GM12878 (cell line): ENCODE measurements at regions not wholly inside any gene's neighbourhood (a gene's known extent, or its start where the extent isn't known, plus 50 kb on each side); places are given as distances from the start of the nearest gene placed in this dataset.

Experiments
- ATAC-seq: fragments of 200-7000 bp; cut with Tn5 transposase; 3 replicates; pipeline ENCODE4 v1.9.1; 2020; ENCODE audit warnings: mild to moderate bottlenecking, moderate library complexity
- BruUV-seq: library from RNA; stranded (reverse); fragments of 400-500 nt; replicated peaks from 2 replicates; lab custom pipeline; 2021; lab: Mats Ljungman, UMichigan
- CTCF ChIA-PET: fragments of 300-600 bp; sonication (Branson Sonifier 250); formaldehyde crosslinking; extraction: SDS; loops from one replicate; lab custom pipeline; 2021; ENCODE audit warnings: inconsistent platforms; lab: Yijun Ruan, JAX
- POLR2A ChIA-PET: fragments of 350-600 bp; formaldehyde crosslinking; extraction: SDS; loops from one replicate; lab custom pipeline; 2021; ENCODE audit warnings: inconsistent platforms; lab: Charles Lee
- RAD21 ChIA-PET: fragments of 300-600 bp; sonication (Branson Sonifier 250); formaldehyde crosslinking; loops from one replicate; lab custom pipeline; 2023; ENCODE audit warnings: antibody characterized with exemption; ENCODE audit not compliant: unreplicated experiment; lab: Charles Lee
- SMC1A ChIA-PET: fragments of 300-600 bp; sonication (Branson Sonifier 250); formaldehyde crosslinking; loops from one replicate; lab custom pipeline; 2023; ENCODE audit not compliant: unreplicated experiment, uncharacterized antibody; lab: Charles Lee
- DNase-seq: peaks from one replicate; pipeline ENCODE4 v3.0.0-alpha.2; 2011; ENCODE audit warnings: low read depth, low spot score
- FAIRE-seq: peaks from 3 replicates; lab custom pipeline; 2011; peaks lifted over from hg19 to GRCh38; lab: Jason Lieb, UNC
- H2AFZ ChIP-seq: 2 replicates; pipeline ENCODE4 v1.6.0; 2011; ENCODE audit warnings: low read depth, low read length, control low read depth; ENCODE audit not compliant: control insufficient read depth
- H3K27ac ChIP-seq: 2 replicates; pipeline ENCODE4 v1.5.1; 2011; ENCODE audit warnings: control low read depth; ENCODE audit not compliant: control insufficient read depth, insufficient read depth
- H3K27me3 ChIP-seq, 2 experiments: replicated peaks in 1 of 2; 2 replicates each; pipeline versions ENCODE4 v1.6.0 to v1.6.1; 2011; ENCODE audit warnings: low read length in 1 of 2; ENCODE audit not compliant: control insufficient read depth in 2 of 2, insufficient read depth in 2 of 2
- H3K36me3 ChIP-seq, 2 experiments: 2 replicates each; pipeline ENCODE4 v1.5.1; 2011; ENCODE audit warnings: low read length in 1 of 2; ENCODE audit not compliant: control insufficient read depth in 2 of 2, insufficient read depth in 2 of 2
- H3K4me1 ChIP-seq: 2 replicates; pipeline ENCODE4 v1.6.1; 2011; ENCODE audit warnings: mild to moderate bottlenecking, low read length, moderate library complexity, mixed read lengths; ENCODE audit not compliant: control insufficient read depth, insufficient read depth
- H3K4me2 ChIP-seq: 2 replicates; pipeline ENCODE4 v1.6.0; 2011; ENCODE audit warnings: control low read depth; ENCODE audit not compliant: control insufficient read depth, insufficient read depth
- H3K4me3 ChIP-seq: fragments of 200-600 bp; sonication (generic); 2 replicates; pipeline ENCODE4 v1.5.1; 2016
- H3K79me2 ChIP-seq: 2 replicates; pipeline ENCODE4 v1.6.0; 2011; ENCODE audit warnings: low read length; ENCODE audit not compliant: control insufficient read depth, insufficient read depth
- H3K9ac ChIP-seq: 2 replicates; pipeline ENCODE4 v1.8.0; 2011; ENCODE audit warnings: low read length, control low read depth, mixed read lengths; ENCODE audit not compliant: control insufficient read depth, insufficient read depth
- H3K9me3 ChIP-seq: replicated peaks from 3 replicates; pipeline ENCODE4 v1.5.1; 2011; ENCODE audit warnings: mild to moderate bottlenecking, low read length; ENCODE audit not compliant: control insufficient read depth, insufficient read depth
- H4K20me1 ChIP-seq: 2 replicates; pipeline ENCODE4 v1.6.0; 2011; ENCODE audit not compliant: control insufficient read depth, insufficient read depth
- ASH2L ChIP-seq: fragments of 300-600, 200-600 bp; sonication (generic); IDR thresholded peaks from 2 replicates; pipeline ENCODE4 v1.6.1; 2017; ENCODE audit warnings: low read depth, mild to moderate bottlenecking, borderline replicate concordance
- BMI1 ChIP-seq: fragments of 450-650 bp; IDR thresholded peaks from 2 replicates; pipeline ENCODE4 v1.6.1; 2016; ENCODE audit warnings: mild to moderate bottlenecking, moderate library complexity, borderline replicate concordance
- HDAC6 ChIP-seq: fragments of 200-600 bp; sonication (generic); IDR thresholded peaks from one replicate; pipeline ENCODE4 v1.8.0; 2017; ENCODE audit warnings: antibody characterized with exemption; ENCODE audit not compliant: unreplicated experiment
- SUPT20H ChIP-seq: IDR thresholded peaks from 2 replicates; pipeline ENCODE4 v1.6.1; 2011; ENCODE audit warnings: low read depth, mild to moderate bottlenecking, low read length, moderate library complexity, borderline replicate concordance; ENCODE audit not compliant: control insufficient read depth
- ZNF207 ChIP-seq: fragments of 450-650 bp; IDR thresholded peaks from 2 replicates; pipeline ENCODE4 v1.6.1; 2014; ENCODE audit warnings: antibody characterized with exemption, mild to moderate bottlenecking, borderline replicate concordance
- ZNF217 ChIP-seq: fragments of 450-650 bp; IDR thresholded peaks from 2 replicates; pipeline ENCODE4 v1.6.1; 2017; ENCODE audit warnings: antibody characterized with exemption, mild to moderate bottlenecking
- WGBS: methylation state at CpG from one replicate; pipeline ENCODE4 v1.1.6; 2016; ENCODE audit warnings: low lambda C conversion rate; ENCODE audit not compliant: insufficient replicate concordance, insufficient coverage; ENCODE audit errors: missing lambda C conversion rate; 5-methylcytosine and 5-hydroxymethylcytosine counted together
- in situ Hi-C: fragments of 300-500 bp; cut with MboI; formaldehyde crosslinking; loops from 9 replicates; pipeline ENCODE4 v1.14.3; 2018; ENCODE audit warnings: mixed read lengths
- intact Hi-C: fragments of 100-400 bp; cut with micrococcal nuclease; formaldehyde crosslinking; loops from one replicate; pipeline ENCODE4 v1.14.2; 2022; ENCODE audit not compliant: unreplicated experiment
- TF ChIP-seq, protein P1 (sequence below): fragments of 450-650 bp; IDR thresholded peaks from 2 replicates; pipeline ENCODE4 v1.6.1; 2017; ENCODE audit warnings: borderline replicate concordance
- TF ChIP-seq, protein P2 (sequence below): fragments of 450-650 bp; IDR thresholded peaks from 2 replicates; pipeline ENCODE4 v1.6.1; 2017; ENCODE audit warnings: mild to moderate bottlenecking, low read depth, inconsistent platforms; ENCODE audit not compliant: poor library complexity, severe bottlenecking

DNA sequence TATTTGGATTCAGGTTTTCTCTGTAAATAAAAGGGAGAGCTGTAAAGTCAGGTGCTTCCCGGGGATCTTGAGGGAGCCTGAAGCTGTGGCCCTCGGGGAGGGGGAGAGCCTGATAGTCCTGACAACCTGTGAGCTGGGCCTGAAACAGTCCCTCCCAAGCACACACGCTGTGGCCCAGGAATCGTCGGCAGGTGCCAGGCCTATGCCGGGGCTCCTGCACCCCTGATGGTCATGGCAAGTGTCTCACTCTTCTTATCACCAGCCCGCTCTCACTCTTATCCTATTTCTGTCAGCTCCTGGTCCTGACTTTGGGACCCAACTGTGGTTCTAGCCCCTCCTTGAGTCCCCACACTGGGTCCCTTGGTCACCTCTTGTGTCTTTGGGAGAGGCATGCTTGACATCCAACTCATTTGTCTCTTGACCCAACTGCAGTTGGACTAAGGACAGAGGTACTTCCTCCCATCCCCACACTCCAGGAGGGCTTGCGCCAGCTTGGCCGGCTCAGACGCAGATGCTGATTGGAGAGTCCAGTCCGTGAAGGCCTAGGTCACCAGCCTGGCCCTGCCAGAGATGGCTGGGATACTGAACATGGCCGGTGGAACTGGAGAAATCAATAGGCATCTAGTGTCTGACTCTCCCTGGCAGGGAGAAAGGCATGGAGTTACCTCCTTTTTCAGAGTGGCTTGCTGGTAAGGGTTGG is 170.5 kb upstream of the WSCD1 start:
- H3K27ac ChIP-seq = no peak overlapping the region
- no peaks in the 10 kb centered on the region for H3K36me3 ChIP-seq
- TF ChIP-seq ZNF217 (no peak), ZNF207 (no peak), ASH2L (no peak), HDAC6 (no peak), BMI1 (no peak), SUPT20H (no peak)
- TF ChIP-seq, protein P1, sequence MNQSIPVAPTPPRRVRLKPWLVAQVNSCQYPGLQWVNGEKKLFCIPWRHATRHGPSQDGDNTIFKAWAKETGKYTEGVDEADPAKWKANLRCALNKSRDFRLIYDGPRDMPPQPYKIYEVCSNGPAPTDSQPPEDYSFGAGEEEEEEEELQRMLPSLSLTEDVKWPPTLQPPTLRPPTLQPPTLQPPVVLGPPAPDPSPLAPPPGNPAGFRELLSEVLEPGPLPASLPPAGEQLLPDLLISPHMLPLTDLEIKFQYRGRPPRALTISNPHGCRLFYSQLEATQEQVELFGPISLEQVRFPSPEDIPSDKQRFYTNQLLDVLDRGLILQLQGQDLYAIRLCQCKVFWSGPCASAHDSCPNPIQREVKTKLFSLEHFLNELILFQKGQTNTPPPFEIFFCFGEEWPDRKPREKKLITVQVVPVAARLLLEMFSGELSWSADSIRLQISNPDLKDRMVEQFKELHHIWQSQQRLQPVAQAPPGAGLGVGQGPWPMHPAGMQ = no peak
- TF ChIP-seq, protein P2, sequence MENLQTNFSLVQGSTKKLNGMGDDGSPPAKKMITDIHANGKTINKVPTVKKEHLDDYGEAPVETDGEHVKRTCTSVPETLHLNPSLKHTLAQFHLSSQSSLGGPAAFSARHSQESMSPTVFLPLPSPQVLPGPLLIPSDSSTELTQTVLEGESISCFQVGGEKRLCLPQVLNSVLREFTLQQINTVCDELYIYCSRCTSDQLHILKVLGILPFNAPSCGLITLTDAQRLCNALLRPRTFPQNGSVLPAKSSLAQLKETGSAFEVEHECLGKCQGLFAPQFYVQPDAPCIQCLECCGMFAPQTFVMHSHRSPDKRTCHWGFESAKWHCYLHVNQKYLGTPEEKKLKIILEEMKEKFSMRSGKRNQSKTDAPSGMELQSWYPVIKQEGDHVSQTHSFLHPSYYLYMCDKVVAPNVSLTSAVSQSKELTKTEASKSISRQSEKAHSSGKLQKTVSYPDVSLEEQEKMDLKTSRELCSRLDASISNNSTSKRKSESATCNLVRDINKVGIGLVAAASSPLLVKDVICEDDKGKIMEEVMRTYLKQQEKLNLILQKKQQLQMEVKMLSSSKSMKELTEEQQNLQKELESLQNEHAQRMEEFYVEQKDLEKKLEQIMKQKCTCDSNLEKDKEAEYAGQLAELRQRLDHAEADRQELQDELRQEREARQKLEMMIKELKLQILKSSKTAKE = no peak
- in situ Hi-C loops = no loop called here
- no peaks in the 10 kb centered on the region for H3K79me2 ChIP-seq
- WGBS = 27% methylated on average over 12 of the region's 12 CpGs
- SMC1A ChIA-PET = no interaction called here
- CTCF ChIA-PET = no interaction called here
- no peaks in the 10 kb centered on the region; the same call in 2 of the 3 replicates for H3K9me3 ChIP-seq
- FAIRE-seq = no peak
- RAD21 ChIA-PET = no interaction called here
- no peak overlapping the region for H3K4me3 ChIP-seq
- no peak overlapping the region for H3K9ac ChIP-seq
- no peaks in the 10 kb centered on the region for H4K20me1 ChIP-seq
- no peak for ATAC-seq
- no TSS peak for BruUV-seq
- no peak overlapping the region for H3K4me2 ChIP-seq
- H3K27me3 ChIP-seq = no peaks in the 10 kb centered on the region; a peak in 1 of 4 replicates
- no peak for DNase-seq
- POLR2A ChIA-PET = no interaction called here
- H3K4me1 ChIP-seq = no peaks in the 10 kb centered on the region
- intact Hi-C loops = no loop called here
- no peak overlapping the region for H2AFZ ChIP-seq
